Parathyroid adenoma (tissue), 2 donors: ENCODE measurements at regions not wholly inside any gene's neighbourhood (a gene's known extent, or its start where the extent isn't known, plus 50 kb on each side); places are given as distances from the start of the nearest gene placed in this dataset.

Experiments
- H2AFZ ChIP-seq: fragments of 300-600 bp; sonication (generic); one replicate; pipeline ENCODE4 v1.7.0; 2017; ENCODE audit warnings: antibody characterized with exemption, mild to moderate bottlenecking
- H3K27ac ChIP-seq: fragments of 300-600 bp; sonication (generic); one replicate; pipeline ENCODE4 v1.7.0; 2017
- H3K27me3 ChIP-seq: fragments of 300-600 bp; sonication (generic); one replicate; pipeline ENCODE4 v1.7.0; 2017; ENCODE audit warnings: low read length; ENCODE audit not compliant: control insufficient read depth, insufficient read depth
- H3K36me3 ChIP-seq: fragments of 300-600 bp; sonication (generic); one replicate; pipeline ENCODE4 v1.7.0; 2017; ENCODE audit warnings: low read length; ENCODE audit not compliant: control insufficient read depth, insufficient read depth
- H3K4me1 ChIP-seq: fragments of 300-600 bp; sonication (generic); one replicate; pipeline ENCODE4 v1.7.0; 2017; ENCODE audit warnings: control low read depth
- H3K4me2 ChIP-seq: fragments of 300-600 bp; sonication (generic); one replicate; pipeline ENCODE4 v1.7.0; 2017; ENCODE audit warnings: low read length
- H3K4me3 ChIP-seq: fragments of 300-600 bp; sonication (generic); one replicate; pipeline ENCODE4 v1.7.0; 2017; ENCODE audit warnings: low read depth, low read length
- H3K79me2 ChIP-seq: fragments of 300-600 bp; sonication (generic); one replicate; pipeline ENCODE4 v1.7.0; 2017; ENCODE audit warnings: control low read depth
- H3K9ac ChIP-seq: fragments of 300-600 bp; sonication (generic); one replicate; pipeline ENCODE4 v1.7.0; 2017; ENCODE audit warnings: mild to moderate bottlenecking
- H3K9me3 ChIP-seq: fragments of 300-600 bp; sonication (generic); one replicate; pipeline ENCODE4 v1.7.0; 2017; ENCODE audit warnings: low read length; ENCODE audit not compliant: control insufficient read depth
- TF ChIP-seq, protein P1 (sequence below): fragments of 300-600 bp; sonication (generic); IDR thresholded peaks from one replicate; pipeline ENCODE4 v1.7.0; 2017; ENCODE audit warnings: antibody characterized with exemption, mild to moderate bottlenecking
- donor health status: primary hyperparathyroidism.

- Histone ChIP-seq H2AFZ (no peak overlapping the region), H3K79me2 (no peaks in the 10 kb centered on the region), H3K27me3 (no peaks in the 10 kb centered on the region), H3K4me1 (no peaks in the 10 kb centered on the region), H3K36me3 (no peaks in the 10 kb centered on the region), H3K9ac (no peak overlapping the region), H3K27ac (no peak overlapping the region), H3K4me2 (no peak overlapping the region), H3K4me3 (no peak overlapping the region), H3K9me3 (no peaks in the 10 kb centered on the region)
- TF ChIP-seq, protein P1, sequence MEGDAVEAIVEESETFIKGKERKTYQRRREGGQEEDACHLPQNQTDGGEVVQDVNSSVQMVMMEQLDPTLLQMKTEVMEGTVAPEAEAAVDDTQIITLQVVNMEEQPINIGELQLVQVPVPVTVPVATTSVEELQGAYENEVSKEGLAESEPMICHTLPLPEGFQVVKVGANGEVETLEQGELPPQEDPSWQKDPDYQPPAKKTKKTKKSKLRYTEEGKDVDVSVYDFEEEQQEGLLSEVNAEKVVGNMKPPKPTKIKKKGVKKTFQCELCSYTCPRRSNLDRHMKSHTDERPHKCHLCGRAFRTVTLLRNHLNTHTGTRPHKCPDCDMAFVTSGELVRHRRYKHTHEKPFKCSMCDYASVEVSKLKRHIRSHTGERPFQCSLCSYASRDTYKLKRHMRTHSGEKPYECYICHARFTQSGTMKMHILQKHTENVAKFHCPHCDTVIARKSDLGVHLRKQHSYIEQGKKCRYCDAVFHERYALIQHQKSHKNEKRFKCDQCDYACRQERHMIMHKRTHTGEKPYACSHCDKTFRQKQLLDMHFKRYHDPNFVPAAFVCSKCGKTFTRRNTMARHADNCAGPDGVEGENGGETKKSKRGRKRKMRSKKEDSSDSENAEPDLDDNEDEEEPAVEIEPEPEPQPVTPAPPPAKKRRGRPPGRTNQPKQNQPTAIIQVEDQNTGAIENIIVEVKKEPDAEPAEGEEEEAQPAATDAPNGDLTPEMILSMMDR, result no peak
These were observed 65.4 kb upstream of the SLC1A1 start for GRCh38 chr9:4424891-4425290.

DNA sequence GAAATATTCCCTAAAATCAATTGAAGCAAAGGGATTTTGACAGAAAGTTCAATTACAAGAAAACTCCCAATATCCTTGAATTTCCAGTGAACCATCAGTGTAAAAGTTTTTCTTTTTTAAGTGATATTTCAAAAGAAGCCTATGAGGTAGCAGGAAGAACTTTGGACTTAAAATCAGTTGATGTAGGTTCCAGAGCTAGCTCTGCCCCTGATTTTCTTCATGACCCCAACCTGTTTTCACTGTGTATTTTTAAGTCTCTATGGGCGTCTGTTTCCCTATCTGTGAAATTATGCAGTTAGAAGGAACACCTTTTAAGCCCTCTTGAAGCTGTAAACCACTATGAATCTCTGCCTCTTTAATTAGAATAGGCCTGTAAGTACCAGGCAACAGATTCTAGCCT, 66.2 kb upstream of the SLC1A1 start:
- Histone ChIP-seq H3K9me3 (no peaks in the 10 kb centered on the region), H3K27ac (no peak overlapping the region), H3K4me2 (no peak overlapping the region), H3K79me2 (no peaks in the 10 kb centered on the region), H3K4me3 (no peak overlapping the region), H3K9ac (no peak overlapping the region), H3K27me3 (no peaks in the 10 kb centered on the region), H3K4me1 (no peaks in the 10 kb centered on the region), H3K36me3 (no peaks in the 10 kb centered on the region), H2AFZ (no peak overlapping the region)
- TF ChIP-seq, protein P1, result no peak

- H3K4me1 ChIP-seq, result no peaks in the 10 kb centered on the region
- TF ChIP-seq, protein P1, result no peak
- no peaks in the 10 kb centered on the region for H3K79me2 ChIP-seq
- H3K4me2 ChIP-seq, result no peak overlapping the region
- H3K36me3 ChIP-seq, result no peaks in the 10 kb centered on the region
- H3K27me3 ChIP-seq, result no peaks in the 10 kb centered on the region
- H3K27ac ChIP-seq, result no peak overlapping the region
- H3K9ac ChIP-seq, result no peak overlapping the region
- H3K9me3 ChIP-seq, result no peaks in the 10 kb centered on the region
- no peak overlapping the region for H3K4me3 ChIP-seq
- no peak overlapping the region for H2AFZ ChIP-seq
These were observed 67.1 kb upstream of the SLC1A1 start for GRCh38 chr9:4423207-4423610.

DNA sequence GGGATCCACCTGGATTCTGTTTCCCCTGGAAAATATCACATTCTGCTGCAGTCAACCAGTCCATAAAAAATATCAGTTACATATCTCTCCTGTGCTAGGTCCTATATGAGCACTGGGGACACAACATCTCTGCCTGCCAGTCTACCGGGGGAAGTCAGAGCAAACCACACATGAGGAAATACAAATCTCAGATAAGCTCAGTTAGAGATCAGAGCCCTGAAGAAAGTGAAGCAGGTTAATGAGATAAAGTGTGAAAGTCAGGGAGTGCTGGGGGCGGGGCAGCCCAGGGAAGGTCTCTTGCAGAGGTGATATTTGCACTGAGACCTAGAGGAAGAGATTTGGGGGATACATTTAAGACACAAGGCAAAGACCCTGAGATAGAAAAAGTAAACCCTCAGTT, 67.8 kb upstream of the SLC1A1 start:
- no peak overlapping the region for H2AFZ ChIP-seq
- no peak overlapping the region for H3K4me2 ChIP-seq
- H3K9me3 ChIP-seq, result no peaks in the 10 kb centered on the region
- no peak overlapping the region for H3K4me3 ChIP-seq
- H3K79me2 ChIP-seq, result no peaks in the 10 kb centered on the region
- no peak overlapping the region for H3K27ac ChIP-seq
- H3K4me1 ChIP-seq, result no peaks in the 10 kb centered on the region
- H3K27me3 ChIP-seq, result no peaks in the 10 kb centered on the region
- TF ChIP-seq, protein P1, result no peak
- no peaks in the 10 kb centered on the region for H3K36me3 ChIP-seq
- H3K9ac ChIP-seq, result no peak overlapping the region

DNA sequence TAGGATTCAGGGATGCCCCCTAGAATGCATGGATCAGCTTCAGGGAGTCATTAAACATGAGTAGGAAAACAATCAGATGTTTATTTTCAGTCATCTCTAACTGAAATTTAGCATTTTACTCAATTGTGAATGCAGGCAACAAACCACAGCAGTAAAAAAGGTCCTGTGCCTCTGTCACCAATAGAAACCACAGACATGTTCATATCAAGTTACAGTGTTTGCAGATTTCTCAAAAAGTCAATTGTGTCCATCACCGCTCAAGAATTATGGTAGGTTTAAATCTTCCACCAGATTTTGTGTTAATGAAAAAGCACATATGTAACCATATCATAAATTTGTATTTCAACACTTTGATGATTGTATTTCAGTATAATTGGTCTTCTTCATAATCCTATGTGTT, 68.4 kb upstream of the SLC1A1 start:
- Histone ChIP-seq H3K4me3 (no peak overlapping the region), H3K4me2 (no peak overlapping the region), H3K9ac (no peak overlapping the region), H3K9me3 (no peaks in the 10 kb centered on the region), H3K27ac (no peak overlapping the region), H3K27me3 (no peaks in the 10 kb centered on the region), H2AFZ (no peak overlapping the region), H3K36me3 (no peaks in the 10 kb centered on the region), H3K4me1 (no peaks in the 10 kb centered on the region), H3K79me2 (no peaks in the 10 kb centered on the region)
- TF ChIP-seq, protein P1, result no peak
